Osteocyte (in vitro differentiated cells): ENCODE measurements at regions not wholly inside any gene's neighbourhood (a gene's known extent, or its start where the extent isn't known, plus 50 kb on each side); places are given as distances from the start of the nearest gene placed in this dataset.
A peak's percentile ranks its signal among the peaks of the same experiment; 100 is the strongest.

Source experiments
- DNase-seq: peaks from one replicate; pipeline ENCODE4 v3.0.0; 2021; ENCODE audit warnings: mixed read lengths; ENCODE audit not compliant: unreplicated experiment; ENCODE audit errors: extremely low spot score
- H3K27ac Mint-ChIP-seq: one replicate; pipeline ENCODE4 v1.8.0; 2021; ENCODE audit warnings: mild to moderate bottlenecking, mixed read lengths; ENCODE audit not compliant: unreplicated experiment
- H3K27me3 Mint-ChIP-seq: one replicate; pipeline ENCODE4 v1.8.0; 2021; ENCODE audit warnings: mixed read lengths; ENCODE audit not compliant: unreplicated experiment
- H3K36me3 Mint-ChIP-seq: one replicate; pipeline ENCODE4 v1.8.0; 2021; ENCODE audit warnings: mixed read lengths; ENCODE audit not compliant: unreplicated experiment
- H3K4me1 Mint-ChIP-seq: one replicate; pipeline ENCODE4 v1.8.0; 2021; ENCODE audit warnings: mixed read lengths; ENCODE audit not compliant: unreplicated experiment
- H3K4me3 Mint-ChIP-seq: one replicate; pipeline ENCODE4 v1.8.0; 2021; ENCODE audit warnings: mild to moderate bottlenecking, moderate library complexity, mixed read lengths; ENCODE audit not compliant: unreplicated experiment
- H3K9me3 Mint-ChIP-seq: one replicate; pipeline ENCODE4 v1.8.0; 2021; ENCODE audit warnings: mixed read lengths; ENCODE audit not compliant: unreplicated experiment
- CTCF ChIP-seq: fragments of 200-600 bp; sonication (generic); IDR thresholded peaks from 2 replicates; pipeline ENCODE4 v1.5.0; 2021; ENCODE audit warnings: antibody characterized with exemption, mild to moderate bottlenecking, moderate library complexity

GRCh38 chr18:10374195-10374594 lies 80.2 kb upstream of the APCDD1 start:
- DNase-seq: no peak
- no peak for TF ChIP-seq CTCF
- Mint-ChIP-seq H3K4me1 (peaks cover 39% of the 10 kb centered on the region), H3K27ac (no peak overlapping the region), H3K36me3 (no peaks in the 10 kb centered on the region), H3K27me3 (peaks cover 7% of the 10 kb centered on the region), H3K9me3 (no peaks in the 10 kb centered on the region), H3K4me3 (no peak overlapping the region)

- peaks cover 2% of the 10 kb centered on the region for H3K27me3 Mint-ChIP-seq
- no peaks in the 10 kb centered on the region for H3K36me3 Mint-ChIP-seq
- DNase-seq: no peak
- H3K4me1 Mint-ChIP-seq: peaks cover 39% of the 10 kb centered on the region
- no peak for TF ChIP-seq CTCF
- H3K4me3 Mint-ChIP-seq: no peak overlapping the region
- H3K27ac Mint-ChIP-seq: no peak overlapping the region
- no peaks in the 10 kb centered on the region for H3K9me3 Mint-ChIP-seq
Measured at GRCh38 chr18:10374636-10375293, 79.7 kb upstream of the APCDD1 start.

- peaks cover 4% of the 10 kb centered on the region for H3K27me3 Mint-ChIP-seq
- H3K4me3 Mint-ChIP-seq: no peak overlapping the region
- no peak for TF ChIP-seq CTCF
- H3K9me3 Mint-ChIP-seq: no peaks in the 10 kb centered on the region
- no peaks in the 10 kb centered on the region for H3K36me3 Mint-ChIP-seq
- DNase-seq: no peak
- peaks cover 37% of the 10 kb centered on the region for H3K4me1 Mint-ChIP-seq
- H3K27ac Mint-ChIP-seq: no peak overlapping the region
Measured at GRCh38 chr18:10376731-10377130, 77.7 kb upstream of the APCDD1 start.

DNA sequence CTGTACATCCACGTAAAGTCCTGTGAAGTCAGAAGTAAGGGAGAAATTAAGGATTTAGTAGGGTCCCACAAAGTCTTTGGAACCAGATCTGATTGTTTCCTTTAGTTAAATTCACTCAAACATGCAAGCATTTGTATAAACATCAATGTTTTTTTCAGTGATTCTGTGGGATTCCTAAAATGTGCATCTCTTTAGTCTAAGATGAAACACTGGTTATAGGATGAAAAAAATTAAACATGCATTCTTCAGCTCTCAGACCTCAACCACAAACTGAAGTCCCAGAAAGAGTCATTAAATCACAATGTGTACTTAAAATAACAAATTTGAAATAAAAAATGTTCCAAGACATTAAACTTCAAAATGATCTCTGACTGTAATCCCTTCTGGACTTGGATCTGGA lies 76.5 kb upstream of the APCDD1 start:
- no peak for TF ChIP-seq CTCF
- Mint-ChIP-seq H3K4me1 (peaks cover 41% of the 10 kb centered on the region), H3K9me3 (no peaks in the 10 kb centered on the region), H3K4me3 (no peak overlapping the region), H3K36me3 (no peaks in the 10 kb centered on the region), H3K27ac (peak overlapping the region; percentile 47), H3K27me3 (peaks cover 4% of the 10 kb centered on the region)
- no peak for DNase-seq

GRCh38 chr18:10378688-10379420 lies 75.6 kb upstream of the APCDD1 start:
- Mint-ChIP-seq H3K36me3 (no peaks in the 10 kb centered on the region), H3K27ac (no peak overlapping the region), H3K4me1 (peaks cover 41% of the 10 kb centered on the region), H3K9me3 (peaks cover 3% of the 10 kb centered on the region), H3K4me3 (no peak overlapping the region), H3K27me3 (peaks cover 4% of the 10 kb centered on the region)
- TF ChIP-seq CTCF: no peak
- no peak for DNase-seq
